ENCODE measurements at regions not wholly inside any gene's neighbourhood (a gene's known extent, or its start where the extent isn't known, plus 50 kb on each side); places are given as distances from the start of the nearest gene placed in this dataset.

- ChIA-PET CTCF (no interaction called here), POLR2A (no interaction called here)
- peaks cover 0 to 2% of the 10 kb centered on the region in 2 experiments for H3K27me3 ChIP-seq (ENCODE audit: control insufficient read depth in 1 of 2, insufficient read depth in 2 of 2, low read length in 2 of 2)
- no peak overlapping the region for H3K27ac Mint-ChIP-seq
- H3K9me3 ChIP-seq (ENCODE audit: control insufficient read depth in 1 of 2, insufficient read depth in 1 of 2, low read length in 2 of 2): no peaks in the 10 kb centered on the region
- no peaks in the 10 kb centered on the region for H3K36me3 ChIP-seq (ENCODE audit: insufficient read depth, low read length)
- no peak overlapping the region for H3K4me3 ChIP-seq (ENCODE audit: low read length)
- H3K4me3 Mint-ChIP-seq: no peak overlapping the region
- TF ChIP-seq CTCF (IDR thresholded peaks at IDR 0.05): no peak
- DNase-seq (no peak), ATAC-seq (ENCODE audit: poor library complexity) (no peak)
- H3K36me3 Mint-ChIP-seq (ENCODE audit: low read depth): no peaks in the 10 kb centered on the region
- H3K4me1 Mint-ChIP-seq (ENCODE audit: low read depth): no peaks in the 10 kb centered on the region
- no peak overlapping the region for H3K27ac ChIP-seq (ENCODE audit: low read depth in 1 of 2, low read length in 2 of 2)
- peaks cover 12% of the 10 kb centered on the region for H3K27me3 Mint-ChIP-seq
- intact Hi-C loops (cut with DNase I, micrococcal nuclease): no loop called here
- H3K9me3 Mint-ChIP-seq: no peaks in the 10 kb centered on the region
- no peaks in the 10 kb centered on the region for H3K4me1 ChIP-seq (ENCODE audit: insufficient read depth, low read length)
Observed at GRCh38 chr12:46950094-46950493, 124.3 kb upstream of the SLC38A4 start.

GRCh38 chr12:46952880-46953483 is 126.4 kb upstream of the PCED1B start:
- POLR2A ChIA-PET: no interaction called here
- no peaks in the 10 kb centered on the region for H3K4me1 ChIP-seq (ENCODE audit: insufficient read depth, low read length)
- ATAC-seq (ENCODE audit: poor library complexity): no peak
- H3K27ac ChIP-seq (ENCODE audit: low read depth in 1 of 2, low read length in 2 of 2): no peak overlapping the region
- Mint-ChIP-seq H3K36me3 (ENCODE audit: low read depth) (no peaks in the 10 kb centered on the region), H3K27me3 (peaks cover 16% of the 10 kb centered on the region), H3K4me1 (ENCODE audit: low read depth) (no peaks in the 10 kb centered on the region), H3K9me3 (no peaks in the 10 kb centered on the region), H3K27ac (no peak overlapping the region), H3K4me3 (no peak overlapping the region)
- H3K9me3 ChIP-seq (ENCODE audit: control insufficient read depth in 1 of 2, insufficient read depth in 1 of 2, low read length in 2 of 2): no peaks in the 10 kb centered on the region
- DNase-seq: no peak
- H3K4me3 ChIP-seq (ENCODE audit: low read length): no peak overlapping the region
- H3K27me3 ChIP-seq (ENCODE audit: control insufficient read depth in 1 of 2, insufficient read depth in 2 of 2, low read length in 2 of 2): peaks cover 0 to 2% of the 10 kb centered on the region in 2 experiments
- CTCF ChIA-PET: no interaction called here
- intact Hi-C loops (cut with DNase I, micrococcal nuclease): no loop called here
- TF ChIP-seq CTCF (IDR thresholded peaks at IDR 0.05): no peak
- H3K36me3 ChIP-seq (ENCODE audit: insufficient read depth, low read length): no peaks in the 10 kb centered on the region

GRCh38 chr12:46956451-46957035 is 122.9 kb upstream of the PCED1B start:
- no peak for DNase-seq
- no peak overlapping the region for H3K4me3 ChIP-seq (ENCODE audit: low read length)
- Mint-ChIP-seq H3K27ac (no peak overlapping the region), H3K4me1 (ENCODE audit: low read depth) (no peaks in the 10 kb centered on the region), H3K36me3 (ENCODE audit: low read depth) (no peaks in the 10 kb centered on the region), H3K9me3 (no peaks in the 10 kb centered on the region), H3K27me3 (peaks cover 16% of the 10 kb centered on the region), H3K4me3 (no peak overlapping the region)
- H3K27me3 ChIP-seq (ENCODE audit: control insufficient read depth in 1 of 2, insufficient read depth in 2 of 2, low read length in 2 of 2): no peaks in the 10 kb centered on the region
- H3K9me3 ChIP-seq (ENCODE audit: control insufficient read depth in 1 of 2, insufficient read depth in 1 of 2, low read length in 2 of 2): no peaks in the 10 kb centered on the region
- H3K36me3 ChIP-seq (ENCODE audit: insufficient read depth, low read length): no peaks in the 10 kb centered on the region
- H3K4me1 ChIP-seq (ENCODE audit: insufficient read depth, low read length): no peaks in the 10 kb centered on the region
- no peak overlapping the region for H3K27ac ChIP-seq (ENCODE audit: low read depth in 1 of 2, low read length in 2 of 2)
- POLR2A ChIA-PET: no interaction called here
- CTCF ChIA-PET: no interaction called here
- no peak for TF ChIP-seq CTCF (IDR thresholded peaks at IDR 0.05)
- intact Hi-C loops (cut with DNase I, micrococcal nuclease): no loop called here
- no peak for ATAC-seq (ENCODE audit: poor library complexity)

Data from CD4-positive, alpha-beta T cell (primary cell).